HL-60 (cell line): ENCODE measurements at regions not wholly inside any gene's neighbourhood (a gene's known extent, or its start where the extent isn't known, plus 50 kb on each side); places are given as distances from the start of the nearest gene placed in this dataset.

ENCODE experiments used
- DNase-seq, 2 experiments: peaks; one replicate each; pipeline ENCODE4 v3.0.0-alpha.2; 2010 to 2020; ENCODE audit warnings: low read depth in 1 of 2, low spot score in 1 of 2
- H3K27ac ChIP-seq: fragments of 250-450 bp; sonication (Bioruptor Pico); replicated peaks from 2 replicates; pipeline ENCODE4 v1.5.1; 2020; ENCODE audit warnings: mild to moderate bottlenecking, moderate library complexity
- H3K27me3 ChIP-seq: fragments of 250-450 bp; sonication (Bioruptor Pico); 2 replicates; pipeline ENCODE4 v1.5.1; 2021; ENCODE audit warnings: mild to moderate bottlenecking, moderate library complexity; ENCODE audit not compliant: insufficient read depth, poor library complexity, severe bottlenecking
- H3K4me3 ChIP-seq: replicated peaks from 2 replicates; pipeline ENCODE4 v1.5.1; 2011; ENCODE audit warnings: mild to moderate bottlenecking, control low read depth, low read length; ENCODE audit not compliant: insufficient read depth
- CTCF ChIP-seq: IDR thresholded peaks from one replicate; pipeline ENCODE4 v1.5.1; 2011; ENCODE audit warnings: low read length, control low read depth, inconsistent platforms; ENCODE audit not compliant: insufficient read depth
- GABPA ChIP-seq: IDR thresholded peaks from 2 replicates; pipeline ENCODE4 v1.6.1; 2012; ENCODE audit warnings: low read depth
- POLR2AphosphoS5 ChIP-seq: IDR thresholded peaks from 2 replicates; pipeline ENCODE4 v1.6.1; 2012; ENCODE audit warnings: low read depth
- REST ChIP-seq: IDR thresholded peaks from 2 replicates; pipeline ENCODE4 v1.6.1; 2012; ENCODE audit warnings: low read depth; ENCODE audit not compliant: insufficient replicate concordance
- SPI1 ChIP-seq: IDR thresholded peaks from 2 replicates; pipeline ENCODE4 v1.6.1; 2012; ENCODE audit warnings: low read depth, mild to moderate bottlenecking, borderline replicate concordance

GRCh38 chr5:117860550-117860949, 1127.8 kb downstream of the DTWD2 start:
- Histone ChIP-seq H3K27ac (no peak overlapping the region), H3K27me3 (no peaks in the 10 kb centered on the region), H3K4me3 (no peak overlapping the region)
- TF ChIP-seq SPI1: no peak
- no peak for TF ChIP-seq REST
- TF ChIP-seq CTCF: no peak
- no peak for DNase-seq

GRCh38 chr5:117859176-117859575, 1129.2 kb downstream of the DTWD2 start:
- no peak overlapping the region for H3K27ac ChIP-seq
- H3K4me3 ChIP-seq: no peak overlapping the region
- DNase-seq: no peak
- TF ChIP-seq GABPA: no peak
- TF ChIP-seq POLR2AphosphoS5: no peak
- TF ChIP-seq SPI1: no peak
- no peak for TF ChIP-seq REST
- TF ChIP-seq CTCF: no peak
- no peaks in the 10 kb centered on the region for H3K27me3 ChIP-seq

GRCh38 chr5:117856713-117857112, 1131.6 kb downstream of the DTWD2 start:
- Histone ChIP-seq H3K27me3 (no peaks in the 10 kb centered on the region), H3K27ac (no peak overlapping the region), H3K4me3 (no peak overlapping the region)
- no peak for TF ChIP-seq REST
- no peak for TF ChIP-seq GABPA
- no peak for DNase-seq

- no peak for TF ChIP-seq GABPA
- no peak for TF ChIP-seq CTCF
- TF ChIP-seq SPI1: no peak
- no peak for TF ChIP-seq POLR2AphosphoS5
- TF ChIP-seq REST: no peak
- no peak for DNase-seq
- no peaks in the 10 kb centered on the region for H3K27me3 ChIP-seq
- no peak overlapping the region for H3K27ac ChIP-seq
- no peak overlapping the region for H3K4me3 ChIP-seq
Observed at GRCh38 chr5:117837786-117838185, 1150.6 kb downstream of the DTWD2 start.
